ENCODE measurements at regions not wholly inside any gene's neighbourhood (a gene's known extent, or its start where the extent isn't known, plus 50 kb on each side); places are given as distances from the start of the nearest gene placed in this dataset.

DNA sequence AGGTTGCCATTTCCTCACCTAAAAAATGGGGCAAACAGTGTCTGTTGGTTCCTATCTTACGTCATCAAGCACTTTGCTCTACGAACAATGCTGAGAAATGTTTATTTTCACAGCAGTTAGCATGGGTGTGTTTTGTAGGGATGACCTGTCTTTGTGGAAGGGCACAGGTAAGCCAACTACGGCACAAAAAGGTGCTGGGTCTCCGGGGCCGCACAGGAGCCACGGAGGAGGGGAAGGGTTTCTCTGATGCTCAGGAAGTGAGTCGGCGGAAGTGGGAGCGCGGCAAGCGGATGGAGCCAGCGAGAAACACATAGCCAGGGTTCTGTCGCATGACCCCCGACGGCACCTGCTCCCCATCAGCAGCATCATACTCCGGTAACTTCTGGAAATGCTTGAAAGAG lies 65.6 kb upstream of the TCL1B start (continued):
- TF ChIP-seq, protein P1, sequence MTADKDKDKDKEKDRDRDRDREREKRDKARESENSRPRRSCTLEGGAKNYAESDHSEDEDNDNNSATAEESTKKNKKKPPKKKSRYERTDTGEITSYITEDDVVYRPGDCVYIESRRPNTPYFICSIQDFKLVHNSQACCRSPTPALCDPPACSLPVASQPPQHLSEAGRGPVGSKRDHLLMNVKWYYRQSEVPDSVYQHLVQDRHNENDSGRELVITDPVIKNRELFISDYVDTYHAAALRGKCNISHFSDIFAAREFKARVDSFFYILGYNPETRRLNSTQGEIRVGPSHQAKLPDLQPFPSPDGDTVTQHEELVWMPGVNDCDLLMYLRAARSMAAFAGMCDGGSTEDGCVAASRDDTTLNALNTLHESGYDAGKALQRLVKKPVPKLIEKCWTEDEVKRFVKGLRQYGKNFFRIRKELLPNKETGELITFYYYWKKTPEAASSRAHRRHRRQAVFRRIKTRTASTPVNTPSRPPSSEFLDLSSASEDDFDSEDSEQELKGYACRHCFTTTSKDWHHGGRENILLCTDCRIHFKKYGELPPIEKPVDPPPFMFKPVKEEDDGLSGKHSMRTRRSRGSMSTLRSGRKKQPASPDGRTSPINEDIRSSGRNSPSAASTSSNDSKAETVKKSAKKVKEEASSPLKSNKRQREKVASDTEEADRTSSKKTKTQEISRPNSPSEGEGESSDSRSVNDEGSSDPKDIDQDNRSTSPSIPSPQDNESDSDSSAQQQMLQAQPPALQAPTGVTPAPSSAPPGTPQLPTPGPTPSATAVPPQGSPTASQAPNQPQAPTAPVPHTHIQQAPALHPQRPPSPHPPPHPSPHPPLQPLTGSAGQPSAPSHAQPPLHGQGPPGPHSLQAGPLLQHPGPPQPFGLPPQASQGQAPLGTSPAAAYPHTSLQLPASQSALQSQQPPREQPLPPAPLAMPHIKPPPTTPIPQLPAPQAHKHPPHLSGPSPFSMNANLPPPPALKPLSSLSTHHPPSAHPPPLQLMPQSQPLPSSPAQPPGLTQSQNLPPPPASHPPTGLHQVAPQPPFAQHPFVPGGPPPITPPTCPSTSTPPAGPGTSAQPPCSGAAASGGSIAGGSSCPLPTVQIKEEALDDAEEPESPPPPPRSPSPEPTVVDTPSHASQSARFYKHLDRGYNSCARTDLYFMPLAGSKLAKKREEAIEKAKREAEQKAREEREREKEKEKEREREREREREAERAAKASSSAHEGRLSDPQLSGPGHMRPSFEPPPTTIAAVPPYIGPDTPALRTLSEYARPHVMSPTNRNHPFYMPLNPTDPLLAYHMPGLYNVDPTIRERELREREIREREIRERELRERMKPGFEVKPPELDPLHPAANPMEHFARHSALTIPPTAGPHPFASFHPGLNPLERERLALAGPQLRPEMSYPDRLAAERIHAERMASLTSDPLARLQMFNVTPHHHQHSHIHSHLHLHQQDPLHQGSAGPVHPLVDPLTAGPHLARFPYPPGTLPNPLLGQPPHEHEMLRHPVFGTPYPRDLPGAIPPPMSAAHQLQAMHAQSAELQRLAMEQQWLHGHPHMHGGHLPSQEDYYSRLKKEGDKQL (CRISPR knock-in tag; IDR thresholded peaks at IDR 0.05; ENCODE audit: borderline replicate concordance): no peak
- TF ChIP-seq, protein P2, sequence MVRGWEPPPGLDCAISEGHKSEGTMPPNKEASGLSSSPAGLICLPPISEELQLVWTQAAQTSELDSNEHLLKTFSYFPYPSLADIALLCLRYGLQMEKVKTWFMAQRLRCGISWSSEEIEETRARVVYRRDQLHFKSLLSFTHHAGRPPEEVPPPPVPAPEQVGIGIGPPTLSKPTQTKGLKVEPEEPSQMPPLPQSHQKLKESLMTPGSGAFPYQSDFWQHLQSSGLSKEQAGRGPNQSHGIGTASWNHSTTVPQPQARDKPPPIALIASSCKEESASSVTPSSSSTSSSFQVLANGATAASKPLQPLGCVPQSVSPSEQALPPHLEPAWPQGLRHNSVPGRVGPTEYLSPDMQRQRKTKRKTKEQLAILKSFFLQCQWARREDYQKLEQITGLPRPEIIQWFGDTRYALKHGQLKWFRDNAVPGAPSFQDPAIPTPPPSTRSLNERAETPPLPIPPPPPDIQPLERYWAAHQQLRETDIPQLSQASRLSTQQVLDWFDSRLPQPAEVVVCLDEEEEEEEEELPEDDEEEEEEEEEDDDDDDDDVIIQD (CRISPR knock-in tag; IDR thresholded peaks at IDR 0.05): no peak
- no peak for TF ChIP-seq ZNF717 (CRISPR knock-in tag; IDR thresholded peaks at IDR 0.05)
- TF ChIP-seq ZBTB43 (CRISPR knock-in tag; IDR thresholded peaks at IDR 0.05): no peak
- TF ChIP-seq CREB3L1 (IDR thresholded peaks at IDR 0.05; ENCODE audit: borderline replicate concordance, low read depth): no peak
- TF ChIP-seq POLR3A (IDR thresholded peaks at IDR 0.05; ENCODE audit: borderline replicate concordance, extremely low read depth, insufficient read depth, insufficient read length): no peak
- TF ChIP-seq, protein P3, sequence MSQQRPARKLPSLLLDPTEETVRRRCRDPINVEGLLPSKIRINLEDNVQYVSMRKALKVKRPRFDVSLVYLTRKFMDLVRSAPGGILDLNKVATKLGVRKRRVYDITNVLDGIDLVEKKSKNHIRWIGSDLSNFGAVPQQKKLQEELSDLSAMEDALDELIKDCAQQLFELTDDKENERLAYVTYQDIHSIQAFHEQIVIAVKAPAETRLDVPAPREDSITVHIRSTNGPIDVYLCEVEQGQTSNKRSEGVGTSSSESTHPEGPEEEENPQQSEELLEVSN (IDR thresholded peaks at IDR 0.05; ENCODE audit: borderline replicate concordance in 1 of 2, extremely low read depth in 1 of 2, insufficient read depth in 1 of 2, insufficient read length in 1 of 2, low read depth in 1 of 2, low read length in 1 of 2, poor library complexity in 1 of 2, severe bottlenecking in 1 of 2): peak in 1 of 2 experiments; percentile 75
- TF ChIP-seq HINFP (tag; conservative IDR thresholded peaks at IDR 0.05; ENCODE audit: low read depth): no peak
- no peak for TF ChIP-seq SOX6 (IDR thresholded peaks at IDR 0.05)
- 0 out of 2 replicates have a peak, but pooled peaks have one; percentile 69 for TF ChIP-seq PYGO2 (tag; IDR thresholded peaks at IDR 0.05)
- no peak for TF ChIP-seq TGIF2 (CRISPR knock-in tag; IDR thresholded peaks at IDR 0.05)
- 0 out of 2 replicates have a peak, but pooled peaks have one; percentile 19 for TF ChIP-seq ZNF134 (CRISPR knock-in tag; conservative IDR thresholded peaks at IDR 0.05)
- TF ChIP-seq ARID2 (IDR thresholded peaks at IDR 0.05): no peak

All from K562 (cell line).